Stimulated activated CD4-positive, alpha-beta T cell treated with anti-CD3 and anti-CD28 coated beads, Interleukin-4, amount 100 ng/mL, for 48 hours (primary cell): ENCODE measurements at regions not wholly inside any gene's neighbourhood (a gene's known extent, or its start where the extent isn't known, plus 50 kb on each side); places are given as distances from the start of the nearest gene placed in this dataset.
"Not testable (repeated sequence)": the region's sequence is repeated elsewhere in the genome, so short reads cannot be mapped to it uniquely, and the experiment has no call there.

Experiments
- DNase-seq, 2 donors: peaks; one replicate each; pipeline ENCODE4 v3.0.0-alpha.2; 2020; ENCODE audit warnings: low read depth in 2 of 2

- no peak for DNase-seq
Observed at GRCh38 chr6:19892260-19892659, 55.1 kb downstream of the ID4 start.

DNA sequence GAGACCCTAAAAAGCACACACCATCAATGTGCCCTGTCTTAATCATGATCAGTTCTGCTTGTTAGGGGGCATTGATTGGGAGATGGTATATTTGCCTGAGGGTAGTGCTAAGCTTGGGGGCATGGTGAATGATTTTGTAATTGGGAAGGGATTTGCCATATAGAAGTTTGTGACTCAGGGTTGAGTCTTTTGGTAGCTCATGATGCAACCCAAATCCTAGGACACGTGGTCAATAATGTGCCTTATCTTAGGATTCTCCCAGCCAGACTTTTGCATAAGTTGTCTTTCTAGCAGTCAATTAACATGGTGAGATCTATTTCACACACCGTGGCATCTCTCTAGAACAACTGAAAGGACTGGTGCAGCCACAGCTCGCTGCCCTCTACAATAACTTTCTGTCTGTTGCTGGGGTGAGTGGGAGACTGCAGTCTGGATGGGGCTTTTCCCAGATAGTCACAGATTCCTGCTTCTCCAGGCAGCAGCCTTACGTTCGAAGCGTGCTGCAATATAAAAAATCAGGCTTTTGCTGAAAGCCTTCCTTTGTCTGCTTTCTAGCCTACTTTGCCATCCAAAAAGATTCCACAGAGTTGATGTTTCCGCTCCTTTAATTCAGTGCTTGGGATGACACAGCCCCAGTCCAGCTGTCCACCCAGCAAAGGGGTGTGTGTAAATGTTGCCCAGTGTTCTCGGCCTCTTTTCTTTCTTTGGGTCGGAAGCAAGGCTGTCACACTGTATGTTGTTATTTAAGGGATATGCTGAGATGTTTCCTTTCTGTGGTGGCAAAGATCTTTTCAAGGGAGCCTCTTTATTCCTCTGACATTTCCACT, 58.9 kb downstream of the ID4 start:
- DNase-seq: no peak

DNA sequence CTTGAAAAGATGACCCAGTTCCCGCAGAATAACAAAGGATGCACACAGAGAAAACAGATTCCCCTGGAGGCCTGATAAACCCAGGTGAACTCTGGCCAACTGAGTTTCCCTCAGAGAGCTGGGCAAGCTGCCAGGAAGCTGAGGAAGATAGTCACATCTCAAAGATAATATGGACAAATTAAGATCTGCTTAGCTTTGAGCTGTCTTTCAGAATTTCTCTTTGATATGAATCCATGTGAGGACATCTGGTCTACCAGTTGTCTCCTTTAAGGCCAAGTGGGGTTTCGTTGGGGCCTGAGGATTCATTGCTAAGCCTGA, 59.5 kb downstream of the ID4 start:
- DNase-seq: no peak

DNA sequence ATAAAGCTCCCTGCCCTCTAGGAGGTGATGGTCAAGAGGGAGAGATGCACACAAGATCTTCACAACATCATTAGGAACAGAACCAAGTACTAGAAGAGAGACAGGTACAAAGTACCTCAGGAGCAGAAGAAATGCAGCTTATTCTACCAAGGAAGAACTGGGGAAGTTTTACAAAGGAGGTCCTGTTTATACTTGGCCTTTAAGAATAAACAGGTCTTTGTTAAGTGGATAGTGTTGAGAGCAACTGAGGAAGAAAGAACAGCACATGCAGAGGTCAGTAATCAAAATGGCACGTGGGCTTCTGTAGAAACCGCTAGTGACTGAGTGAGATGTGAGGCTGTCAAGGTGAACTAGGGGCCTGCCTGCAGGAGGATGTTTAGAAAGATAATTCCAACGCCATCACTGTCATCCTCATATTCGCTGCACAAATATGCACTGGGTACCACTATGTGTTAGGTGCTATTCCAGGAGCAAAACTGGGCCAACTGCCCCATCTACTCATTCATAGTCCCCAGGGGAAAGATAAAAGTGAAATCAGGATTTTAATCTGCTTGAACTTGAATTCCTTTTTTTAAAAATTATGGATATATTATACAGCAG, 61.1 kb downstream of the ID4 start:
- no peak for DNase-seq

DNA sequence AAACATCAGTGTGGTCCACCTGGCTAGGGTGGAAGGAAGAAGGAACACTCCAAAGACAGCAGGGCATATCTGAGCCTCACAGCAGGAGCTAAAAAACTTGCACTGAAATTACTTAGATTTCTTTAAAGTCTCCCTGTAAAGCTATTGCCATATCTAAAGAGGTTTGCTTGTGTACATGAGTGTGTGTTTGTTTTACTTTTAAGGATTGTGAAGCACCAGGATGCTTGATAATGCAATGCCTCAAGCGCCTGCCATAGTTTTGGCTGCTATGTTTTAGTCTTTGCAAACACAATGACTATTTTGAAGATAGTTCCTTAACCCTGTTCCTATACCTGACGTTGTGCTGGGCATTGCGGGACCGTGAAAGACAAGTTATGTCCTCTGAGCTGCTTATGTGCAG, 65.0 kb downstream of the ID4 start:
- no peak for DNase-seq

DNA sequence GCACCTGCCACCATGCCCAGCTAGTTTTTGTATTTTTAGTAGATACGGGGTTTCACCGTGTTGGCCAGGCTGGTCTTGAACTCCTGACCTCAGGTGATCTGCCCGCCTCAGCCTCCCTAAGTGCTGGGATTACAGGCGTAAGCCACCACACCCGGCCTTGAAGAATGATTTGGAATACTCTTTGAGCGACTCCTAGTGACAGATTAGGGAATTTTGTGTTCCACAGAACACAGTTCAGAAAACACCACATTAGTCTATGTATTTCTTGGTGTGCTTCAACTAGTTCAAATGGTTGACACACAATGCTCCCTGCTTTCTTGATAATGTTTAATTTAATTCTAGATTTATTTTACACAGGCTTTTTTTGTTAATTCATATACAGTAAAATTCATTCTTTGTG, 67.2 kb downstream of the ID4 start:
- DNase-seq: not testable (repeated sequence)

- DNase-seq: no peak
Observed at GRCh38 chr6:19905584-19905983, 68.4 kb downstream of the ID4 start.

- DNase-seq: no peak
Observed at GRCh38 chr6:19906171-19906570, 69.0 kb downstream of the ID4 start.

DNA sequence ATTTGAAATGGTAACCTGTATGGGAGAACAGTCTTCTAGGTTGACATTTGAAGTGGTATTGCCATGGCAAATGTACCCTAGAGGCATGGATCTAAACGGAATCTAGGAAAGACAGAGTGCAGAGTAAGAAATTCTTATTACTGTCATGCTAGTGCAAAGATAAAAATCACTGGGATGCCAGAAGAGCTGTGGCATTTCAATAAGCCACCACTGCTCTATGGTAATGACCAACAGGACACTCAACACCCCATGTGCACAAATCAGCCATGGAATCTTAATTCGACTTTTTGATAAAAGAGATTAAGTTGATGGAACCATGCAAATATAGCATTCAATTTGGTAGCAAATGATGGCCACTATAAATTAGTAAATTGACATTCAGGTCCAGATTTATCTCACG, 74.1 kb downstream of the ID4 start:
- DNase-seq: no peak

DNA sequence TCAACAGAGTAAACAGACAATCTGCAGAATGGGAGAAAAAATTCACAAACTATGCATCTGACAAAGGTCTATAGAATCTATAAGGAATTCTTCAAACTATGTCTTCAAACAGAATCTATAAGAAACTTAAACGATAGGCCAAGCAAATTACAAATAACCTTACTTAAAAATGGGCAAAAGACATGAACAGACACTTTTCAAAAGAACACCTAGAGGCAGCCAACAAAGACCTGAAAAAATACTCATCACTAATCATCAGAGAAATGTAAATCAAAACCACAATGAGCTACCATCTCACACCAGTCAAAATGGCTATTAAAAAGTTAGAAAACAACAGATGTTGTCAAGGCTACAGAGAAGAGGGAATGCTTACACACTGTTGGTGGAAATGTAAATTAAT, 81.3 kb downstream of the ID4 start:
- DNase-seq: no peak

GRCh38 chr6:19921786-19922185, 84.6 kb downstream of the ID4 start:
- DNase-seq: no peak

DNA sequence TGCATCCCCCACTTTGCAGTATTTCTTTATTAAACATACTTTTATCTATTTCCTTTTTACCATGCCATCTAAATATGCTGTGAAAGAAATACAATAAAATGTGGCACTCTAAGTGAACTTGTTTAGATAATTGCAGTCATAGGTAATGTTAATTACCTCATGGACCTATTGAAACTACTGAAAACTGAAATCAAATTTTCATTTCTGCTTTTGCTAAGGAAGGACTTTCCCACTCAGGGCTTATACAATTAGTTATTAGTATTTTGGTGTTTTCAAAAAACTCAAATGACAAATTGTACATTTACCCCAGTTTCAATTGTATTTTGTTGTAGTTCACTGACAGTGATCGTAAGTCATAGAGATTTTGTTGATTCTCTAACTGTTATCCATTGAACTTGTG, 88.4 kb downstream of the ID4 start:
- DNase-seq: no peak

- no peak for DNase-seq
Observed at GRCh38 chr6:19928461-19928860, 91.3 kb downstream of the ID4 start.

GRCh38 chr6:19929312-19929711, 92.1 kb downstream of the ID4 start:
- no peak for DNase-seq

GRCh38 chr6:19934996-19935591, 97.9 kb downstream of the ID4 start:
- DNase-seq: no peak

DNA sequence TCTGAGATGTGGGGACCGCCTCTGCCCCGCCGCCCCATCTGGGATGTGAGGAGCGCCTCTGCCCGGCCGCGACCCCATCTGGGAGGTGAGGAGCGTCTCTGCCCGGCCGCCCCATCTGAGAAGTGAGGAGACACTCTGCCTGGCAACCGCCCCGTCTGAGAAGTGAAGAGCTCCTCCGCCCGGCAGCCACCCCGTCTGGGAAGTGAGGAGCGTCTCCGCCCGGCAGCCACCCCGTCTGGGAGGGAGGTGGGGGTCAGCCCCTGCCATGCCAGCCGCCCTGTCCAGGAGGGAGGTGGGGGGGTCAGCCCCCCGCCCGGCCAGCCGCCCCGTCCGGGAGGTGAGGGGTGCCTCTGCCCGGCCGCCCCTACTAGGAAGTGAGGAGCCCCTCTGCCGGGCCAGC, 102.2 kb downstream of the ID4 start:
- DNase-seq: not testable (repeated sequence)

GRCh38 chr6:19939926-19940325, 102.8 kb downstream of the ID4 start:
- not testable (repeated sequence) for DNase-seq

DNA sequence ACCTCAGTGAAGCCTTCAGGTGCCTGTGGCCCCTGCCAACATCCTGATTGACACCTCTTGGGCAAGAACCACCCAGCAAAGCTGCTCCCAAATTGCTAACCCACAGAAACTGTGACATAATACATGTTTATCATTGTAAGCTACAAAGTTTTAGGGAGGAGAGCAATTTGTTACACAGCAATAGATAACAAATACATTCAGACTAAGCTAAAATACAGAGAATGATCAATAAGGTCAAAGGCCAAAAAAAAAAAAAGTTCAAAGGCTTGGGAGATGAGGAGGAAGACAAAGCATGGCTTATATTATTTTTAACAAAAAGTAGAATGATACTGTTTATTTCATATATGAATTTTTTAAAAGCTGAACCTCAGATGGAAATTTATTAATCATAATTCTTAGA, 105.9 kb downstream of the ID4 start:
- no peak for DNase-seq

DNA sequence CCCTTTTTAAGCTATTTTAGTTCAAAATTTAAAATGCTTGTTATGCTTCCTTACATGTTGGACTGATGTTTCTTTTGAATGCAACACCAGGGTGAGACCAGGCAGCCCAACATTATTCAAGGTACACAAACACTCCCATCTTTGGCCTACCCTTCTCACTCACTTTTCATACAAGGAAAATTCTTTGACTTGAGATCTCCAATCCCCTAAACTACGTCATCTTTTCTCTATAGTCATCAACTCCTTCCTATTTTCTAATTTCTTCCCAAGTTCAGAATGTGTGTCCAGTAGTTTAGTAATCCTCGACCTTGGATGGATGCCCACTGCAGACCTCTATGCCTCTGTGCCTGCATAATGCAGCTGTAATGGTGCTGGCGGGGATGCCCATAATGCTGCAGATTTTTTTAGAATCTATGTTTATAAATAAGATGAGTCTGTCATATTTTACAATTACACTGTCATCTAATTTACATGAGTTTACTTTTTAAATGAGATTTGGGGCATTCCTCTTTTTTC, 108.7 kb downstream of the ID4 start:
- no peak for DNase-seq

DNA sequence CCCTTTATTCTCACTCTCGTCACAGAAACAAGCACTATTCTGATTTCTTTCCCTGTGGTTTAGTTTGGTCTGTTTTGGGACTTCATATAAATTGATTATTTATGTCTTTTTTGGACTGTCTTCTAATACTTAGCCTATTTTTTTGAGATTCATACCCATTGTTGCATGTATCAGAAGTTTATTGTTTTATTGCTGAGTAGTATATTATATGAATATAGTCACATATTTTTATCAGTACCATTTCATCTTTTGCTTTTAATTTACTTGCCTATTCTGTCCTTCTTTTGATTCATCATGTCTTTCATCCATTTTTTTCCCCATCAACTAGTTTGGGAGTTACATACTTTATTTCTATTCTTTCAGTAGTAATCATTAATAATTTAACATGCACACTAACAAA, 112.0 kb downstream of the ID4 start:
- no peak for DNase-seq

DNA sequence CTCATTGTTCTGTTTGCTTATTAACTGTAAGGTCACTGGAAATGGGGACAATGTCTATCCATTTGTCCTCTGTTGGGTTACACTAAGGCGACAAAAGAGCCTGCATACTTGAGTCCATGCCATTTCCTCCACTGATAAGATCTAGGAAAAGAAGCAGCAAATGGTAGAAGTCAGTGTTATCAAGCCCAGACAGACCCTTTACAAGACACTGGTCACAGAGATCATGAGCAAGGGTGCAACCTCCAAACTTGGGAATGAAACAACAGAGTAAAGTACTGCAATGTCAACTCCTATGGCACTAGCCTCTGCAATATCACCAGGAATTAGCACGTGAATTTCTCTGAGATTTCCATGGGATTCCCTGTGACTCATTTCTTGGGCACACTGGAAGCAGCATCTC, 126.9 kb downstream of the ID4 start:
- DNase-seq: no peak

- DNase-seq: no peak
Observed at GRCh38 chr6:19968201-19968600, 131.0 kb downstream of the ID4 start.

DNA sequence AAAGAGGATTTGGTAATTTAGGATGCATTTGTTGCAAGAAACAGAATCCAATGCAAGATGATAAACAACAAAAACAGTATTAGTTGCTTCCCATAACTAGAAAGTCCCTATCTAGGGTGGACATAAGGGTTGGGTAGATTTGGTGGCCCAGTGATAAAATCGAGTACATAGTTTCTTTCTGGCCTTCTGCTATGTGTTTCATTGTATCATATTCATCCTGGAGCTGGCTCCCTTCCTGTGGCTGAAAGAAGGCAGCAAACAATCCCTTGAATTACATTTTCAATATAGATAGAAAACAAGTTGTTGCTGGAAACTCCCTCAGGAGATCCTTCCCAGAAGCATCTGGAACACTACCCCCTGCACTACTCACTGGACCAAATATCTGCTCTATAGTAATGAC, 135.1 kb downstream of the ID4 start:
- DNase-seq: no peak
